IPS-NIHi7 (cell line): ENCODE measurements at regions not wholly inside any gene's neighbourhood (a gene's known extent, or its start where the extent isn't known, plus 50 kb on each side); places are given as distances from the start of the nearest gene placed in this dataset.

Experiments
- DNase-seq: peaks from one replicate; pipeline ENCODE4 v3.0.0; 2012; ENCODE audit warnings: mixed read lengths; ENCODE audit errors: extremely low spot score

- DNase-seq = no peak
Measured at GRCh38 chr20:50392138-50392866, 117.9 kb upstream of the PTPN1 start.

GRCh38 chr20:50393242-50393641 lies 116.9 kb upstream of the PTPN1 start:
- no peak for DNase-seq

- DNase-seq = no peak
Measured at GRCh38 chr20:50393990-50394561, 116.1 kb upstream of the PTPN1 start.

- no peak for DNase-seq
Measured at GRCh38 chr20:50394569-50394968, 115.6 kb upstream of the PTPN1 start.

GRCh38 chr20:50395251-50395729 lies 114.9 kb upstream of the PTPN1 start:
- no peak for DNase-seq

- no peak for DNase-seq
Measured at GRCh38 chr20:50395914-50396488, 114.2 kb upstream of the PTPN1 start.

GRCh38 chr20:50396623-50397022 lies 113.6 kb upstream of the PTPN1 start:
- DNase-seq = no peak

- no peak for DNase-seq
Measured at GRCh38 chr20:50397058-50397457, 113.1 kb upstream of the PTPN1 start.

- DNase-seq = no peak
Measured at GRCh38 chr20:50398064-50398463, 112.1 kb upstream of the PTPN1 start.

- DNase-seq = no peak
Measured at GRCh38 chr20:50398471-50398820, 111.7 kb upstream of the PTPN1 start.

- DNase-seq = no peak
Measured at GRCh38 chr20:50398821-50399554, 111.2 kb upstream of the PTPN1 start.

GRCh38 chr20:50399555-50399916 lies 110.6 kb upstream of the PTPN1 start:
- no peak for DNase-seq

GRCh38 chr20:50399917-50400704 lies 110.1 kb upstream of the PTPN1 start:
- no peak for DNase-seq

- DNase-seq = no peak
Measured at GRCh38 chr20:50400705-50401586, 109.2 kb upstream of the PTPN1 start.

- DNase-seq = no peak
Measured at GRCh38 chr20:50401587-50402418, 108.4 kb upstream of the PTPN1 start.

- DNase-seq = no peak
Measured at GRCh38 chr20:50403565-50404418, 106.4 kb upstream of the PTPN1 start.

- DNase-seq = no peak
Measured at GRCh38 chr20:50404419-50405234, 105.6 kb upstream of the PTPN1 start.
